H4 (cell line): ENCODE measurements at regions not wholly inside any gene's neighbourhood (a gene's known extent, or its start where the extent isn't known, plus 50 kb on each side); places are given as distances from the start of the nearest gene placed in this dataset.
"Not testable (repeated sequence)": the region's sequence is repeated elsewhere in the genome, so short reads cannot be mapped to it uniquely, and the experiment has no call there.

Source experiments
- DNase-seq: peaks from one replicate; pipeline ENCODE4 v3.0.0-alpha.2; 2015; ENCODE audit warnings: low spot score

- no peak for DNase-seq
Measured at GRCh38 chr1:168490306-168490705, 53.5 kb downstream of the XCL2 start.

GRCh38 chr1:168488138-168488537 is 55.7 kb downstream of the XCL2 start:
- DNase-seq: peak; percentile 27

DNA sequence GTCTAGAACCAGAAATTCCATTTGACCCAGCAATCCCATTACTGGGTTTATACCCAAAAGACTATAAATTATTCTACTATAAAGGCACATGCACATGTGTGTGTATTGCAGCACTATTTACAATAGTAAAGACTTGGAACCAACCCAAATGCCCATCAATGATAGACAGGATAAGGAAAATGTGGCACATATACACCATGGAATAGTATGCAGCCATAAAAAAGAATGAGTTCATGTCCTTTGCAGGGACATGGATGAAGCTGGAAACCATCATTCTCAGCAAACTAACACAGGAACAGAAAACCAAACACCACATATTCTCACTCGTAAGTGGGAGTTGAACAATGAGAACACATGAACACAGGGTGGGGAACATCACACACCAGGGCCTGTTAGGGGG is 57.0 kb downstream of the XCL2 start:
- DNase-seq: not testable (repeated sequence)

DNA sequence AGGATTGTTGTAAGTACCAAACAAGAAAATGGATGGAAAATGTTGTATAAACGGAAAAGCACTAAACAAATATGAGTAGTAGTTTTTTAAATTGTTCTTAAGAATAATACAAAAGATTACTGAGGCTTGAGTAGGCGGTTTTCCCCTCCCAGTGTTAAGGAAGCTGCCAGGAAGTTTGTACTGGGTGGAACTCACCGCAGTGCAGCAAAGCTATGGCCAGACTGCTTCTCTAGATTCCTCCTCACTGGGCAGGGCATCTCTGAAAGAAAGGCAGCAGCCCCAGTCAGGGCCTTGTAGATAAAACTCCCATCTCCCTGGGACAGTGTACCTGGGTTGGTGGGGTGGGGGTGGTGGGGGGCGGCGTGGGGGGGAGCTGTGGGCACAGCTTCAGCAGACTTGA is 58.7 kb downstream of the XCL2 start:
- DNase-seq: no peak

DNA sequence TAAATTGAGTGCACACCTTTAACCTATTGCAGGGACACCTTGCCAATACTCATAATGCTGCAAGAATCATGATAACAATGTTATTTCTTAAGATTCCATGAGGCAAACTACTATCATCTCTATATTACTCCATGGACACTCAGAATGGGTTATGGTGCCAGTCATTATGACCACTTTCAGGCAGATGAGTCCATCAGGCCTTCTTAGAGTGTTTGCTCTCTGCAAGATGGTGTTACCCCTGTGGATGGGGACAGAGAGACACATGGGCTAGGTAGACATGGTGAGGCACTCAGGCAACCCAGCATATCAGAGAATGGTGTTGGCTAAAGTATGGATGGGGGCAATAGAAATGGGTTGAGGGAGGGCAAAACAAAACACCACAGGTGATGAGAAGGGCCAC is 59.7 kb downstream of the XCL2 start:
- DNase-seq: no peak

DNA sequence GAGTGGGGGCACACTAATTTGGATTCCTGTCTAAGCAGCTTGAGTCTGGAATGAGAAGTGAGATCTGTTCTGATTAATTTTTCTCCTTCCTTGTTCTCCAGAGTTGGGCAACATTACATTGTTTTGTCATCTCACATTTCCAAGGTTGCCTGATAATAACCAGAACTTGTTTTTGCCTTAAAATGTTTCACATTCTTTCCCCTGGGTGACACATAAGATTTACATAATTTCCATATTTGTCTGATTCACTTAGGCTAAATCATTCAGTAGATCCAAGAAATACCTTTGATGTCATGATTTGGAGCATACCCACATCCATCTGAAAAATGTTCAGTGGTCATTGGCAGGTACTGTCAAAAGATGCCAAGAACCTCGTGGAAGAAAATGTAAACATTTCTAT is 60.3 kb downstream of the XCL2 start:
- no peak for DNase-seq

- DNase-seq: no peak
Measured at GRCh38 chr1:168482106-168482505, 61.7 kb downstream of the XCL2 start.

DNA sequence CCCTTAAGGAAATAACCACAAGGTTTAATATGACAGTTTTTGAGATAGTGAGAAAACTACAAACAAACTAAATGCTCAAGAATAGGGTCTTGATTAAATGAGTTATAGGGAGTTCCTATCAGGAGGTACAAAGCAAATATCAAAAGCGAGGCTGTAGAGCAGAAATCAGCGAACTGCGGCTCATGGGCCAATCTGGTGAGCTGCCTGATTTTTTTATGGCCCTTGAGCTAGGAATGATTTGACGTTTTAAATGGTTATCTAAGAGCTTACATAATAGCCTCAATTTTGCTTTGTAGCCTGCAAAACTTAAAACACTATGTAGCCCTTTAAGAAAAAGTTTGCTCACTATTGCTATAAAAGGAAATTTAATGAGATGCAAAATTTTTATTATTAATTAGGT is 62.2 kb downstream of the XCL2 start:
- no peak for DNase-seq

- no peak for DNase-seq
Measured at GRCh38 chr1:168480997-168481396, 62.8 kb downstream of the XCL2 start.

- DNase-seq: no peak
Measured at GRCh38 chr1:168477792-168478191, 66.0 kb downstream of the XCL2 start.

DNA sequence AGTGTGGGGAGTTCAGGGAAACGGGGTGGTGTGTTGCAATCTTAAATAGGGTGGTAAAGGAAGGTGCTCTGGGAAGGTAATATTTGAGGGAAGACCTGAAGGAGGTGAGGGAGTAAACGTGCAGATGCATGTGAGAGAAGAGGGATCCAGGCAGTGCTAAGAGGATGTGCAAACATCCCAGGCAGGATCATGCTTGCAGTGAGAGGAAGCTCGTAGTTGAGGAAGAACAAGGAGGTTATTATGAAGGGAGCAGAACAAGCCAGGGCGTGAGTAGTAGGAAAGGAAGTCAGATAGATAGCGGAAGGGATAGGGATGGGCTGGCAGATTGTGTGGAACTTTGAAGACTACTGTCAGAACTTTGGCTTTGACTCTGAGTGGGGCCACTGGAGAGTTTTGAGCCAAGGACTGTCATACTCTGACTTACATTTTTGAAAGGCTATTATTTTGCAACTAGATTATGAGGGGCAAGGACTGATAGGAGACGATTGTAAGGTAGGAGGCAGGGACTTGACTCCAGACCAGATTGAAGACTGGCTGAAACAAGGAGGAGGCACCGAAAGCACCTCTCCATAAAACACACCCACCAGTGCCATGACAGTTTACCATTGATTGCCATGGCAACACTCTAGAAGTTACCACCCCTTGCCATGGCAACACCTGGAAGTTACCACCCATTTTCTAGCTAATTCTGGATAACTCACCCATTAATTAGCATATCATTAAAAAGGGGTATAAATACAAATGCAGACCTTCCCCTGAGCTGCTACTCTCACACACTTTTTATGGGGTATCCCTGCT is 67.0 kb downstream of the XCL2 start:
- no peak for DNase-seq

DNA sequence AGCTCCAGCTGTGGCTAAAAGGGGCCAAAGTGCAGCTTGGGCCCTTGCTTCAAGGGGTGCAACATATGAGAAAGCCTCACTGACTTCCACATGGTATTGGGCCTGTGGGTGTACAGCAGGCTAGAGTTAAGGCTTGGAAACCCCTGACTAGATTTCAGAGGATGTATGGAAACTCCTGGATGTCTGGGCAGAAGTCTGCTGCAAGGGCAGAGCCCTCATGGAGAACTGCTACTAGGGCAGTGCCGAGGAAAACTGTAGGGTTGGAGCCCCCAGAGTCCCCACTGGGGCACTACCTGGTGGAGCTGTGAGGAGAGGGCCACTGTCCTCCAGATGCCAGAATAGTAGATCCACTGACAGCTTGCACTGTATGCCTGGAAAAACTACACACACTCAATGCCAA is 69.5 kb downstream of the XCL2 start:
- DNase-seq: no peak

DNA sequence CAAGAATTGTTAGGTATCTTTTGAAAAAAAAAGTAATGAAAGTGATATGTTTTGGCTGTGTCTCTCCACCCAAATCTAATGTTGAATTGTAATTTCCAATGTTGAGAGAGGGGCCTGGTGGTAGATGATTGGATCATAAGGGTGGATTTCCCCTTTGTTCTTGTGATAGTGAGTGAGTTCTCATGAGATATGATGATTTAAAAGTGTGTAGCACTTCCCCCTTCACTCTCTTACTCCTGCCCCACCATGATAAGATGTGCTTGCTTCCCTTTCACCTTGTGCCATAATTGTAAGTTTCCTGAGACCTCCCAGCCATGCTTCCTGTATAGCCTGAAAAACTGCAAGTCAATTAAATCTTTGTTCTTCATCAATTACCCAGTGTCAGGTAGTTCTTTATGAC is 70.7 kb downstream of the XCL2 start:
- no peak for DNase-seq

GRCh38 chr1:168472223-168472622 is 71.6 kb downstream of the XCL2 start:
- no peak for DNase-seq

- DNase-seq: peak; percentile 89
Measured at GRCh38 chr1:168470901-168471431, 72.8 kb downstream of the XCL2 start.

DNA sequence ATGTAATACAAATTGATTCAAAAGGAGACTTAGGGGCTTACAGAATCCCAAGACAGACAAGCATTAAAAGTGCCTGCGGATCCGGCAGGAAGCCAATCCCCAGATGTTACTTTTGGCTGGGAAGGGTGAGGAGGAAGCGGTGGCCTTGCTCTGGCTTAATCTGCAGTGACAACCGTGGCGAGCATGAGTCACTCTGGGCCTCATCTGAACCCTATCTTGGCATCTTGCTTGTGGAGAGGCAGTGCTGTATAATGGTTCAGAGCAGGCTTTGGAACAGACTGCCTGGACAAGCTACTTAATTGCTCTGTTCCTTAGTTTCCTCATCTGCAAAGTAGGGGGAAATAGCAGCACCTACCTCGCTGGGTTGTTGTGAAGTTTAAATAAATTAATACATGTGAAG is 74.1 kb downstream of the XCL2 start:
- peak; percentile 94 for DNase-seq

DNA sequence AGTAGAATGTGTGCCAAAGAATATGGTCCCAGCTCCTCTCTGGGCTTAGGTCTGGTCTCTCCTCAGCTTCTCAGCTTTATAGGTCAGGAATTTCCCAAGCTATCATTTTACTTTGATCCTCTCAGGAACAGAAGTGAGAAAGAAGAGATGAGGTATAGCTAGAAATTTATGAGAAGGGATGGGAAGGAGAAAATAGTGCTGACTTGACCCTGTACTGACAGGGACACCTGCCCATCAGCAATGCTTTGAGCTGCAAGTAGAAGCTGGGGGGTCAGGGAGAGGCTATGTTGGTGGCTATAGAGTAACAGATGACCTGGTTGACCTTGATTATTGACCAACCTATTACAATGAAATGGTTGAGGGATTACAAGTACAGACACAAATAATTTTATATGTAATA is 75.0 kb downstream of the XCL2 start:
- no peak for DNase-seq

DNA sequence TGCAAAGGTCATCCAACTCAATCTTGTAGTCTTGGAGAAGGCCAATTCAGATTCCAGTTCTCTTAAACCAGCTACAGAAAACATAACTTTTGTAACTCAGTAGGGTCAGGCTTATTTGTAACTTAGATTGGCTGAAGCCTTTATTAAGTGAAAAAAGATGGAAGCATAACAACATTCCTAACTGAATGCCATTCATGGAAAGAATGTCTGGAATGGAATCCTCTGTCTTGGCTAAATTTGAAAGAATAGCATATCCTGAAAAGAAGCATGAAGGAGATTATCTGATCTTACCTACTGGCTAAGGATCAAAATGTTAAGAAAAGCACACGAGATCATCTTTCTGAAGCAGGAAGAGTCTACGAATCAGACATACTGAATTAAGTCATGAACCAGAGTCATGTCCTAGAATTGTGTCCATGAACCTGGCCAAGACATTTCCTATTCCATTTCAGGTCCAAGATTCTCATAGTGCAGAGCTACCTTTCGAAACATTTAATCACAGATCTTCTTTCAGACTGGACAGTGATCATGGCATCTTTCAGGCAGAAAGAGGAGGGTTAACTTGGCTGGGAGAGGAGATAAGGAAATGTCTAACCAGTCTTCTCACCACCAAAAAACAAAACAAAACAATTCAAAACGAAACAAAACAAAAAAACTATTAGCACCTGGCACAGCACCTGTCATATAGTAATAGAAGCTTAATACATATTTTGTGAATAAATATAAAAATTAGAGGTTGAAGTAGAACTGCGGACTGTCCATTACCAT is 75.6 kb downstream of the XCL2 start:
- DNase-seq: no peak

DNA sequence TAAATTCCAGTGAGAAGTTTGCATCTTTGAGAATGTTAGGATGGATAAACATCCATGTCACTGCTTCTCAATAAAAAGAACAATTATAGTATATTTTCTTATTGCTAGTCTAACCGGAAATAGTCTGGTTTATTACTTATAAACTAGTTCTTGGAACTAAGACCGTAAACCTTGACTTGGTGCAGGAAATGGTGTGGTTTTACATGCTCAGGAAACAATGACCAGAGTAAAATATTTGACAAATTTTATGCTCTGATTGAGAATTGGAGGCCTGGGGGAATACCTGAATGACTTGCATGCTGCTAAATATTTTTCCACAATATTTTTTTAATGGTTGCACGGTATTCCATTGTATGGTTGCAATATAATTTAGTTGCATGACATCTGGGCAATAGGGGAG is 76.3 kb downstream of the XCL2 start:
- DNase-seq: no peak

GRCh38 chr1:168466714-168467131 is 77.1 kb downstream of the XCL2 start:
- DNase-seq: no peak

- DNase-seq: peak; percentile 60
Measured at GRCh38 chr1:168466092-168466713, 77.6 kb downstream of the XCL2 start.

GRCh38 chr1:168461108-168461507 is 82.7 kb downstream of the XCL2 start:
- not testable (repeated sequence) for DNase-seq

DNA sequence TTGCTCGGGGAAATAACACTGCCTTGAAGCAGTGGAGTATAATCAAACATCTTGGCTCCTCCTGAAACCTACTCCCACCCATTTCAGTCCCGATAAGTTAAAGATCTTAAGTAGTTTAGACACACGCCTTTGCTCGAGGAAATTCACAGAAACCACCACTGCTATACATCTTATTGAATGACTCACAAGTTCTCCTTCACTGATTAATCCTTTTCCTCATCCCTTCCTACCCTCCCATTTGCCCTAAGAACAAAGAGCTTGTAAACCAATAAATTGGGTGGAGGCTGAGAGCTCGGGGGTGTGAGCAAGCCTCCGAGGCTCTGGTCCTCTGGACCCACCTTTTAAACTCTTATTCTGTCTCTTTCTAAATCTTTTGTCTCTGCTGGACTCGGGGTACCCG is 86.5 kb downstream of the XCL2 start:
- DNase-seq: not testable (repeated sequence)
